ENCODE measurements at regions not wholly inside any gene's neighbourhood (a gene's known extent, or its start where the extent isn't known, plus 50 kb on each side); places are given as distances from the start of the nearest gene placed in this dataset.

GRCh38 chr4:121454251-121454979, 73.6 kb upstream of the QRFPR start:
- DNase-seq (ENCODE audit: low read depth, low spot score): no peak
- ChIA-PET POLR2A (no interaction called here), CTCF (interaction anchor here (1.6 kb wide), 1 partner anchor 8 kb away, joined by 8 read pairs; no protein-coding TSS in a partner anchor)
- H3K4me3 ChIP-seq (ENCODE audit: low read depth, low read length): no peak overlapping the region
- TF ChIP-seq CTCF (IDR thresholded peaks at IDR 0.05; ENCODE audit: insufficient read depth, low read length, missing control alignments): no peak

GRCh38 chr4:121451310-121451709, 70.5 kb upstream of the QRFPR start:
- POLR2A ChIA-PET: no interaction called here
- TF ChIP-seq CTCF (IDR thresholded peaks at IDR 0.05; ENCODE audit: insufficient read depth, low read length, missing control alignments): no peak
- DNase-seq (ENCODE audit: low read depth, low spot score): no peak
- no peak overlapping the region for H3K4me3 ChIP-seq (ENCODE audit: low read depth, low read length)
- CTCF ChIA-PET: interaction anchor here (1.7 kb wide), 1 partner anchor 12 kb away, joined by 5 read pairs; no protein-coding TSS in a partner anchor

- DNase-seq (ENCODE audit: low read depth, low spot score): no peak
- ChIA-PET CTCF (interaction anchor here (0.9 to 1.2 kb wide), 2 partner anchors 13 to 257 kb away, joined by 3 to 5 read pairs; no protein-coding TSS in a partner anchor), POLR2A (no interaction called here)
These were observed 68.6 kb upstream of the QRFPR start for GRCh38 chr4:121449416-121449815.

GRCh38 chr4:121448231-121448630, 67.4 kb upstream of the QRFPR start:
- H3K4me3 ChIP-seq (ENCODE audit: low read depth, low read length): no peak overlapping the region
- no peak for DNase-seq (ENCODE audit: low read depth, low spot score)
- TF ChIP-seq CTCF (IDR thresholded peaks at IDR 0.05; ENCODE audit: insufficient read depth, low read length, missing control alignments): no peak
- POLR2A ChIA-PET: no interaction called here
- CTCF ChIA-PET: interaction anchor here (0.9 to 1.2 kb wide), 2 partner anchors 14 to 256 kb away, joined by 3 to 5 read pairs; no protein-coding TSS in a partner anchor

More at GRCh38 chr4:121449416-121449815, 68.6 kb upstream of the QRFPR start:
- TF ChIP-seq CTCF (IDR thresholded peaks at IDR 0.05; ENCODE audit: insufficient read depth, low read length, missing control alignments): no peak
- no peak overlapping the region for H3K4me3 ChIP-seq (ENCODE audit: low read depth, low read length)

GRCh38 chr4:121439669-121440068, 58.9 kb upstream of the QRFPR start:
- H3K4me3 ChIP-seq (ENCODE audit: low read depth, low read length): no peak overlapping the region
- no peak for DNase-seq (ENCODE audit: low read depth, low spot score)
- CTCF ChIA-PET: interaction anchor here (1.2 kb wide), 1 partner anchor 23 kb away, joined by 5 read pairs; no protein-coding TSS in a partner anchor
- POLR2A ChIA-PET: no interaction called here
- no peak for TF ChIP-seq CTCF (IDR thresholded peaks at IDR 0.05; ENCODE audit: insufficient read depth, low read length, missing control alignments)
